NCI-H446 (cell line): ENCODE measurements at regions not wholly inside any gene's neighbourhood (a gene's known extent, or its start where the extent isn't known, plus 50 kb on each side); places are given as distances from the start of the nearest gene placed in this dataset.
"Not testable (repeated sequence)": the region's sequence is repeated elsewhere in the genome, so short reads cannot be mapped to it uniquely, and the experiment has no call there.

ENCODE experiments used
- DNase-seq, 2 experiments: peaks; one replicate each; lab custom pipeline; 2025; lab: John Stamatoyannopoulos, UW

DNA sequence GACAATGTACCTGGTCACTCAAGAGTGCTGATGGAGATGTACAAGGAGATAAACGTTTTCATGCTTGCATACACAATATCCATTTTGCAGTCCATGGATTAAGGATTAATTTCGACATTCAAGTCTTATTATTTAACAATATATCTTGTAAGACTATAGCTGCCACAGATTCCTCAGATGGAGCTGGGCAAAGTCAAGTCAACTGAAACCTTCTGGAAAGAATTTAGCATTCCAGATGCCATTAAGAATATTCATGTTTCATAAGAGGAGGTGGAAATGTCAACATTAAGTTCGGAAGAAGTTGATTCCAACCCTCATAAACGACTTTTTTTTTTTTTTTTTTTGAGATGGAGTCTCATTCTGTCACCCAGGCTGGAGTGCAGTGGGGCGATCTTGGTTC lies 126.0 kb downstream of the SHANK2 start:
- not testable (repeated sequence) for DNase-seq

DNA sequence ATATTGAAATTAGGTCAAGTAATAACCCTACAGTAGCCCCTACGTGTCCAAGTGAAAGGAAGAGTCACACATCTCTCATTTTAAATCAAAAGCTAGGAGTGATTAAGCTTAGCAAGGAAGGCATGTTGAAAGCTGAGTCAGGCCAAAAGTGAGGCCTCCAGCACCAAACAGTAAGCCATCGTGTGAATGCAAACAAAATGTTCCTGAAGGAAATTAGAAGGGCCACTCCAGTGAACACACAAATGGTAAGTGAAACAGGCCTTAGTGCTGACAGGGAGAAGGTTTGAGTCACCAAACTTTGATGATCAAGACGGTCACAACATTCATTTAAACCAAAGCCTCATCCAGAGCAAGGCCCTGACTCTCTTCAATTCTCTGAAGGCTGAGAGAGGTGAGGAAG lies 127.2 kb downstream of the SHANK2 start:
- DNase-seq = no peak

DNA sequence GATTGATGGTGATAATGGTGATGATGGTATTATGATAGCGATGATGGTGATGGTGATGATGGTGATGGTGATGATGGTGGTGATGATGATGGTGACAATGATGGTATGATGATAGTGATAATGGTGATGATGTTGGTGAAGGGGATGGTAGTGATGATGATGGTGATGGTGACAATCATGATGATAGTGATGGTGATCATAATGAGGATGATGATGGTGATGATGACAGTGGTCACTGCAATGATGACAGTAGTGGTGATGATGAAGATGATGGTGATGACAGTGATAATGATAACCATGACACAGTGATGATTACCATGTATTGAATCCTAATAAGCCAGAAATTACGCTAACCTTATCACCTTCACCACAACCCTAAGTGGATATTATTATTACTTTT lies 128.2 kb downstream of the SHANK2 start:
- no peak for DNase-seq

DNA sequence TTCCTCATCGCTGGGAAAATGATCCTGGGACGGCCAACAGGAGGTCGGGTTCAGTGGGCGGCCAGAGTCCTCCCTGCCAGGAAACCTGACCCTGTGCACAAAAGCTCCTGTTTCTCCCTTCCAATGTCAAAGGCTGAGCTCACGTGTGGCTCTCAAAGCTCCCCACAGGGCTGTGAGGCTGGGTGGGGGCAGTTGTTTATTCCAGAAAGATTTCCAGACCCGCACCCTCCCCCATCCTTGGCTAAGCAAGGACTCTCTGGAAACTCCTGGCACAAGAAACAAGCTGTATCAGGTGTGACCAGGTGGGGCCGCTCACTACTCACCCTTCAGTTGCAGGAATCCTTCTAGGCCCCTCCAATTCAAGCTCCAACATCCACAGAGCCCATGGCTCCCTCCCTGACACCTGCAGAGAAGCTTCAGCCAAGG lies 131.9 kb downstream of the SHANK2 start:
- no peak for DNase-seq

DNA sequence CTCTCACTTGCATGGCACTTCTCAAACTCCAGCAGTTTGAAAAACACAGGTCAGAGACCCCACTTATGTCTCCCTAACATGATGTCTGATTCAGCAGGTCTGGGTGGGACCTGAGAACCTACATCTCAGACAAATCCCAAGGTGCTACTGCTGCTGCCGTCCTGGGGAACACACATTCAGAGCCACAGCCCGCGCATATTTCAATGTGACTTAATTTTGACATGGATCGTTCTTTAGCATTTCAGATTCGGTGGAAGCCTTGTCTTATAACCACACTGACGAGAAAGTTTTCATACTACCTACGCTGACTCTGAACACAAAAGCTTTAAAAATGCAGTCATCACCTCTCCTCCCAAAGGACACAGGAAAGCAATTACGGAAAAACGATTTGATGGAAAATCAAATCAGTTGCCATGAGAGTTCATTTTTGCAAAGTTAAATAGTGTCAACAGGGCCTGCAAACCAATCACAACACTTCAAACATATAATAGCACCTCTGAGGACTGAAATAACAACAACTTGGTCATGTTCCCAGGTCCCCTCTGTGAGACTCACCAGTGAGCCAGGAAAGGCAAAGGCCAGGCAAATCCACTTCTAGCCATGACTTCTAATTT lies 132.6 kb downstream of the SHANK2 start:
- DNase-seq = no peak

DNA sequence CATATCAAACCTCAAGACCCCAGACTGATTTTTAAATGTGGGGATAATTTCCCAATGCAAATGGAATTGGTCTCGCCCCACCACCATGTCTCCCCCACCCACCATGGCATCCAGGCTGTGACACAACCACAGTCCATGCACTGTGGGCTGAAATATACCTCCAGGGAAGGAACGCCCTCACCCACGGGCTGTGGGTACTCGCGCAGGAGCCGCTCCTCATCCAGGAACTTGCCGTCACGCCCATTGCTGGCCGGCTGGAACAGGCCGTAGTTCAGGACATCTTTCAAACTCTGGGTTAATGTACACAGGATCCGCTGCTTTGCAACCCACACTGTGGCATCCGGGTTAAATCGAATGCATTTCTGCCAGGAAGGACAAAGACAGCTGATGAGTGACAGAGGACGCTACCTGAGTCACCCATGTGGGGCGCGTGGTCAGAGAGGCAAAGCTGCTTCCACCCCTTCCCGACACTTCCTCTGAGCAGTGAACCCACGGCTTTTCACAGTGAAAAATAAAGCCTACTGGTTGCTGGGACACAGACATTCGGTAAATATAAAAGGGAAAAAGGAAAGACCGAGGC lies 133.6 kb downstream of the SHANK2 start:
- DNase-seq = no peak

DNA sequence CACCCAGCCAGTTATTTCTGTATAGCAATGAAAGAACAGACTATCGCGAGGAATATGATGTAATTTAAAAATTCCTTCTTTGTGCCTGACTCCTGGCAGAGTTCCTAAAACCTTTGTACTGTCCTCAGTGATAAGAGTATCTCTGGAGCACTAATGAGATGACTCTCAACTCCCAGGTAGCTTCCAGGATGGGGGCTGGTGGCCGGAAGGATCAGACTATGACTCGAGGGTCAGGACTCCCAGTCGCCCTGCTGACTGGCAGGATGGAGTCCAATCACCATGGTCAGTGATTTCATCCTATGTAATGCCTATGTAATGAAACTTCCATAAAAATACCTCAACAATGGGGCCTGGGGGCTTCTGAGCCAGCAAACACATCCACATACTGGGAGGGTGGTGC lies 135.1 kb downstream of the SHANK2 start:
- DNase-seq = no peak

DNA sequence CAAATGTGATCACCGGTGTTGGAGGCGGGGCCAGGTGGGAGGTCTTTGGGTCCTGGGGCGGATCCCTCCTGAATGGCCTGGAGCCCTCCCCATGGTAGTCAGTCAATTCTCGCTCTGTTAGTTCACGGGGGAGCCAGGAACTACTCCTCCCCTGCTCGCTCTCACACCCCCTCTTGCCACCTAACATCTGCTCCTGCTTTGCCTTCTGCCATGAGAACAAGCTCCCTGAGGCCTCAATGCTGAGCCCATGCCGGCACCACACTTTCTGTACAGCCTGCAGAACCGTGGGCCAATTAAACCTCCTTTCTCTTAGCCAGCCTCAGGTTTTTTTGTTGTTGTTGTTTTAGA lies 135.7 kb downstream of the SHANK2 start:
- no peak for DNase-seq

DNA sequence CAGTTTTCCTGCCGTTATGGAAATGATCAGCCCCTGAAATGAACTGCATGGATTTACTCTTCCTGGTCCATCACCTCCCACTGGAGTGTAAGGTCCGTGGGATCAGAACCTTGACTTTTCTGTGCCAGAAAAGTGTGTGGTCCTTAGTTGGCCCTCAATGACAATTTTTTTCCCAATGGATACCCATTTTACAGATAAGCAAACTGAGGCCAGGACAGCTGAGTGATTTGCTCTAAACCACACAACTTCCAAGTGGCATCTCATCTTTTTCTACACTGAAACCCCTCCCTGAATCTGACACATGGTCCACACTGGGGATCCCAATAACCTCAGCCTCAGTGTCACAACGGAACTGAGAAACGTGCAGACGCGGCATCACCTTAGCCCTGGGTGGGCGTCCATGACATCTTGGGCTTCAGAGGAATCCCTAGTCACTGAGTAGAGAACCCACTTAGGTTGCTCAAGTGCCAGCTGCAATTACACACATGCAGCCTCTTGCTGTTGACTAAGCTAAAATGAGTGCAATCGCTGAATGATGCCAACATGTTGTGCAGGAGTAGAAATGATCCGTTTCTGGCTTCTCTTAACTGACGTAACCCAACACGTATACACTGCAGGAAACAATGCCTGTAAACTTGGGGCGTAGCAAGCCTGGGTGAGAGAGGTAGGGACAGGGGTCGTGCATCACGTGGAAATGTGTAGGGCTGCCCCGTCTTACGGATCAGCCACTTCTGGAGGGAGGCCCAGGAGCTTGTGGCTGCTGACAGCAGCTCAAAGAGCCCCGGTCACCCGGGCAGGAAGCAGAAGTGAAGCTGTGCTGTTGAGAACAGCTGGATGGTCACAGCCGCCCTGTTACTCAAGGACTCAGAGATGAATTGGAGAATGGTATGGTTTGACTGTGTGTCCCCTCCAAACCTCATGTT lies 136.3 kb downstream of the SHANK2 start:
- no peak for DNase-seq

DNA sequence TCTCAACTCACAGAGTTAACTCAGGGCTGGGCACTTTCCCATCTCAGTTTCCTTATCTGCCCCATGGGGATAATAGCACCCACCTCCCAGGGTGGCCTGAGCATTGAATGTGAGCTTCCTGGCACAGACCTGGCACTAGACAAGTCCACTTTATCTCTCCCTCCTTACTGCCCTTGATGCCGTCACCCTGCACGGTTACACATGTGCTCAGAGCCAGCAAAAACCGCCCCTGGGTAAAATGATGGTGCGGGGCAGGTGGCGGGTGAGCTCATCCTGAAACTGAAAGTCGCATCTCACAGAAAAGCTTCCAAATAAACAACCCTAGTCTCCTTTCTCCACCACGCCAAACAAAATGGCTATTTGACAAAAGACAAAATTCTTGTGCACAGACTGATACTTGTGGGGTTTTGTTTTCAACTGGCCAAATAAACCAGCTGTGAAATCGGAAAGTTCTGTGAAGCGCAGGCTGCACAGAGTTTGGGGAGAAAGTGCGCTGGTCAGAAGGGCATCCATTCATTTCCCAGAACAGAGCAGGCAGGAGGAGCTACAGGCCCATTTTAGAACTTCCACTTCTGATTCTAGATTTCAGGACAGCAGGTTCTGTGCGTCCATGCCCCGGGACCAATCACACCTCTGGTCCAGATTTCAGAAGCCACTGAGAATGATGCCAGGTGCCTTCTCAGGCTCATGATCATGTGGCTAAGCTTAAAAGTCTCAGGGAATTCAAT lies 138.1 kb downstream of the SHANK2 start:
- no peak for DNase-seq

DNA sequence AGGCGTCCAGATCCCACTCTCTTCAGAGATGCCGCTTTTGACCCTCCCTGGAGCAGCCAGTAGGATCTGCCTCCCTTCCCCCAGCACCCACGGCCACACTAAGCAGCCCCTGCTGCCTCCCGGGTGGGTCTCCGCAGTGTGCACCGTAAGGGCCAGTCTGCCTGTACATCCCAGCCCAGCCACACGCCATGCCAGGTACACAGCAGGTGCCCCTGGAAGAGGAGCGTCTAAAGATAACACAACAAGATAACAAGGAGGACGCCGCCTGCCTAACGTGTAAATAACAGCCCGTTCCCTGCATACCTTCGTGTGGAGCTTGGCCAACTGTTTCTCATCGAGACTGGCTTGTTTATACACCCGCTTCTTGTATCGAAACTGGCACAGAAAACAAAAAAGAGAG lies 139.4 kb downstream of the SHANK2 start:
- no peak for DNase-seq

DNA sequence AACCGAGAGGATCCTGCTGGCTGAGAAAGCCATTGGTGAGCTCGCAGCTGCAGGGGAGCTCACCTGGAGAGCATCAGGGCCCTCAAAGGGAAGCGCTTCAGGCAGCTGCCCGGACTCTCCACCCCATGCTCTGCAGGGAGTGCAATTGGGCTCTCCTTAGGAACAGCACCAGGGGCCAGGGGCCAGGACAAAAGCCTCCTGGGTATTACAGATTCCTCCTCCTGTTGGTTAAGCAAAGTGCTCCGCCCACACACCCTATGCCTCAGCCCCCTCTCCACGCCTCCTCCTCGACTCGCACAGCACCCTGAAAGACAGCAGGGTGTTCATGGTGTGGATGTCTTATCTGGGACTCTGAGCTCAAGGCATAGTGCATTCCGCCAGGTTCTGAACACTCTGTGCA lies 139.9 kb downstream of the SHANK2 start:
- DNase-seq = no peak

DNA sequence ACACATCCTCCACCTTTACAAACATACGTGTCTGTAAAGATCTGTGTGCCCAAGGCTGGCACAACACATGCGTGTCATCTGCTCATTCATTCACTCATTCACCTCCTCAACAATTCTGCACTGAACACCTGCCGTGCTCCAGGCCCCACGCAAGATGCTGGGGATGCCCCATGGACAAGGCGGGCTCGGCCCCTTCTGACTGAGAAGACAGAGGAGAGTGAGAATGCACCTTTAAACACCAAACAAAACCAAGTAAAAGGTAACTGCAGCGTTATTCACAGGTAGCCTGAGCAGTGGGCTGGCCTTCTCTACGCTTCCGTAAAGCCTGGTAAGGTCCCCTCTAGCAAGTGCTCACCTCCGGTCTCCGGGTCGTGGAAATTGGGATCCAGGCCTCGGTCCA lies 142.8 kb downstream of the SHANK2 start:
- no peak for DNase-seq

DNA sequence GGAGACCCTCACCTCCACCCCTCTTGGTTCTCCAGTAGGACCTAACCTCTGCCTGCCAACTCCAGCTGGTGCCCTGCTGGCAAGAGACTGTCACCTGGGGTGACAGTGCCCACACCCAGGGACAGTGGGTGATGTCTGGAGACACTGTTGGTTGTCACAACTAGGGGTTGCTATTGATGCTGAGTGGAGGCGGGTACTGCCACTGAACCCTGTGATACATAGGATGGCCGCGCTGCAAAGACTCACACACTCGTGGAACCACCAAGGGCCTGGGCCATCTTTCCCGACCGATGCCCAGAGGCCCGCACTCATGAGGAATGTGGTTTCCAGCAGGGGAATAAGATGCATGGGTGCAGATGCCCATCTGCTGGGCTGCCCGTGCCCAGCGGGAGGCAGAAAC lies 143.2 kb downstream of the SHANK2 start:
- no peak for DNase-seq

DNA sequence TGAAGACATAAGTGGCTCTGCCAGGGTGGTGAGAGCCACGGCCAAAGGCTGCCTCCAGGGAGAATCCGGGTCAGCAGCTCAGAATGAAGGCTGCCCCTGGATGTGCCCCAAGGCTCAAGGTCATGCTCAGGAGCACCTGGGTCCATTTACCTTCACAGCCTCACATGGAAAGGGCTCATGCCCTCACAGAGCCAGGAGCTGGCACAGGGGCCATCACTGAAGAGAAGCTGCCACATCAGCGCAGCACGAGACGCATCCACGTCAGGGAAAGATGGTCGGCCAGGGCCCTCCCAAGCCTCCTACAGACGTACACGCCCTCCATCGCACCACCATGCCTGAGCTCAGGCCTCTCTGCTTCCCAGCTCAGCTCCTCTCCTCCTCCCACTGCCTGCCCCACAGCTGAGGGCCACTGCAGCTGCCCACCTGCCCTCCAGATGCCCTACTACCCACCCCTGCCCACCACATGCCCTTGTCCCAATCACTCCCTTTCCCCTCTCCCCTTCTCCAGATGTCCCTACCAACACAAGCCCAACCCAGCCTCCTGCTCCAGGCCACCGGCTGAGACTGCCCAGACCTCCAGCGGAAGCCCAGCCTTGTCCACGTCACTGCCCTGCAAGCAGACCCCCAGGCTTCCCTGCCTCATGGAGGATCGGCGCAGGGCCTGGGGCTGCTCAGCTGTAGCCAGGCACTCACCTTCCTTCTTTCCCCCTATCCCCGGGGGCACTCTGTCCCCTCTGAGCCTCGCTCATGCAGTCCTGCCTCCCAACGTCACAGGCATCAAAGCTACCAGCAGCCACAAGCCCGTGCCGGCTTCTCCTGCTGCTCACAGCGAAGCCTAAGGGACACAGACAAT lies 144.1 kb downstream of the SHANK2 start:
- DNase-seq = no peak

DNA sequence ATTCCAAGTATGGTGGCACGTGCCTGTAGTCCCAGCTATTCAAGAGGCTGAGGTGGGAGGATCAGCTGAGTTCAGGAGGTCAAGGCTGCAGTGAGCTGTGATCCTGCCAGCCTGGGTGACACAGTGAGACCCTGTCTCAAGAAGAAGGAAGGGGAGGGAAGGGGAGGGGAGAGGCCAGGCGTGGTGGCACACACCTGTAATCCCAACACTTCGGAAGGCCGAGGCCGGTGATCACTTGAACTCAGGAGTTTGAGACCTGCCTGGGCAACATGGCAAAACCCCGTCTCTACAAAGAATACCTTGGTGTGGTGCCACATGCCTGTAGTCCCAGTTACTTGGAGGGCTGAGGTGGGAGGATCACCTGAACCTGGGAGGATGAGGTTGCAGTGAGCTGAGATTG lies 145.7 kb downstream of the SHANK2 start:
- DNase-seq = no peak

DNA sequence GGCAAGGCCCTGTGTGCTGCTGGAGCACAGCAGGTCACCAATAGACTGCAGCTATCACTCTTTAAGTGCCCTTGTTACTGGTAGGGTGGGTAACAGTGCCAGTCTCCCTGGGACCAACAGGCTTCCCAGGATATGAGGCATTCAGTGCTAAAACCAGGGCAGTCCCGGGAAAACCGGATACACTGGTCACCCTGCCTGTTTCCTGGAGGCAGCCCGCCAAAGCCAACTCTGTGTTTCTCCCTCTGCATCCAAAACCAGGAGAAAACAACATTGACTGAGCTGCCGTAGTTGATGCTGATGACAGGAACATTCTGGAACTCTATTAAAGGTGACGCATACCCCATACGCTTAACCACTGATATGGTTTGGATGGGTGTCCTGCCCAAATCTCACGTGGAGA lies 149.1 kb downstream of the SHANK2 start:
- no peak for DNase-seq

DNA sequence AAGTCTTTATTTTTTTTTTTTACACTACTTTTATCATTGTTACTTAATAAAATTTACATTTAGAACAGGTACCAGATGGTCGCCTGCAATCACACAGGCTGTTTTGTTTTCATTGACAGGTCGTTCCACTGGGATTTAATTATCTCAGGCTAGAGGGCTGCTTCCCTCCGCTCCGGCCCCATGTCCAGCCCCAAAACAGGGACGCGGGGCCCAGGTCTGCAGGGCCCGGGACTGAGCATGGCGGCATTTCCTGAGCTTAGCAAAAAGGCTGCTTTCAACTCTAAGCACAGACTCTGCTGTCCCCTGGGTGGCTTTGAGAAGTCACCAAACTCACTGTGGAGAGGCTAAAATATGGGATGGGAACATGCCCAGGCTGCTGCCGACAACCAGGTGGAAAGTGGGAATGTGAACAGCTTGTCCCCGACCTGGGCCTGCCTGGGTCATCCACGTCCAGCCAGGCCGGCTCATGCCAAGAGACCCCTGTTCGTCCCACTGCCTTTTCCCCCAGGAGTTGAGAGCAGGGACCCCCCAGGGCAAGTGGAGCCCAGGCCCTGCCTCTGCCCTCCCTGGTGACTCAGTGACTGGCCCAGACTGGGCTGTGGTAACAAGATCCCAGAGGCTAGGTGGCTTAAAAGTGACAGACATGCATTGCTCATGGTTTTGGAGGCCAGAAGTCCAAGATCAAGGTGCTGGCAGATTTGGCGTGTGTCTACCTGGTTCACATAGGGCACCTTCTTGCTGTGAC lies 150.0 kb downstream of the SHANK2 start:
- DNase-seq = no peak

DNA sequence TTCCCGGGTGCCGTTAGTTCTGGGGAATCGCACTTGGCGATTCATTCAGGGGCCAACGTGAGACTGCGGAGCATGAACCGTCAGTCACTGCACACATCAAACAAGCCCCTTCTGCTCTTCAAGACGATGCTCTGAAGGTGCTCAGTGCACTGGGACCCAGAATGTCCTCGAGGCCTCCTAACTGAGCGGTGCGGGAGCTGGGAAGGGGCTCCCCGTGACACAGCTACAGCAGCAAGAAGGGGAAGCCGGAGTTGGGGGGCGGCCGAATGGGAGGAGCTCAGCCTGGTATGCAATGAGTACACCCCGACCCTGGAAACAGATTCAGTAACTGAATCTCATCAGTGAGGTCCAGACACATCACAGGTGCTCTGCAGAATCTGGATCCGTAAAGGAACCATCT lies 150.8 kb downstream of the SHANK2 start:
- no peak for DNase-seq

DNA sequence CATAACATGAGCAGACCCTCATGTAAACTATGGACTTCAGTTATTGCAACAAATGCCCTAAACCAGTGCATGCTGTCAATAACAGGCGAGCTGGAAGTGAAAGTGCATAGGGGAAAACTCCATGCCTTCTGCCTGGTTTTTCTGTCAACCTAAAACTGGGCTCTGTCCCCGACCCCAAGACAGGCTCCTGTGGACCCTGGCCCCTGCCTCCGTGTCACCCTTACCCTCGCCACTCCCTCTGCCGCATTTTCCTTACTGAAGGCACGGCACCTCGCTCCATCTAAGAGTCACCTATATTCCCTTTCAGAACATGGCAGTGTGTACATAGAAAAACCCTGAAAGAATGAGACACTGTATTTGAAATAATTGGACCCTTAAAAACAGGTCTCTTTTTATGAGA lies 151.3 kb downstream of the SHANK2 start:
- DNase-seq = no peak

DNA sequence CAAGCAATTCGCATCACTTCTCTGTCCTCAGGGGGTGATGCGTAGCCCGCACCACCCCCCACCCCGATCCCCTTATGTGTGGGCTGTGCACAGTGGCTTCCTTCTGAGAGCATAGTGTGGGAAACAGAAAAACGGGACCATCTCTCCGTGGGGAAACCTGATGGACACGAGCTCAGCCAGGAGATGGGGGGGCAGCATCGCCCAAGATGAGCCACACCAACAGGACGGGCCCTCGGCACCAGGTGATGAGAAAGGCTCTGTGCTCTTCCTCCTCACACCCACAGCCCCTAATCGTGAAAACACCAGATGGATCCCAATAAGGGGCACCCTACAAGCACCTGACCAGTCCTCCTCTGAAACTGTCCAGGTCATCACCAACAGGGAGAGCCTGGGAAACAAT lies 153.6 kb downstream of the SHANK2 start:
- DNase-seq = no peak
